Activated T-cell treated with anti-CD3 and anti-CD28 coated beads, Interleukin-2, amount 50 U/mL, for 72 hours (primary cell): ENCODE measurements at regions not wholly inside any gene's neighbourhood (a gene's known extent, or its start where the extent isn't known, plus 50 kb on each side); places are given as distances from the start of the nearest gene placed in this dataset.
A peak's percentile ranks its signal among the peaks of the same experiment; 100 is the strongest.

Experiments used
- ATAC-seq, 2 donors: fragments of 150-1000 bp; cut with Tn5 transposase; replicated peaks in 1 of 2; 2 replicates each; pipeline ENCODE4 v1.10.0; 2021; ENCODE audit warnings: moderate library complexity in 2 of 2, mild to moderate bottlenecking in 1 of 2
- DNase-seq, 2 donors: peaks; one replicate each; pipeline ENCODE4 v3.0.0; 2021 to 2022; ENCODE audit warnings: mixed read lengths in 1 of 2
- H3K27ac Mint-ChIP-seq: one replicate; pipeline ENCODE4 v1.8.0; 2022; ENCODE audit warnings: mild to moderate bottlenecking, moderate library complexity, mixed read lengths
- H3K27me3 Mint-ChIP-seq: one replicate; pipeline ENCODE4 v1.8.0; 2022; ENCODE audit warnings: low read depth, mixed read lengths
- H3K36me3 Mint-ChIP-seq, 2 donors: one replicate each; pipeline ENCODE4 v1.8.0; 2022; ENCODE audit warnings: mixed read lengths in 2 of 2, mild to moderate bottlenecking in 1 of 2; ENCODE audit not compliant: insufficient read depth in 2 of 2
- H3K4me1 Mint-ChIP-seq: one replicate; pipeline ENCODE4 v1.8.0; 2022; ENCODE audit warnings: low read depth, mixed read lengths
- H3K4me3 Mint-ChIP-seq, 2 donors: one replicate each; pipeline ENCODE4 v1.8.0; 2022; ENCODE audit warnings: mild to moderate bottlenecking in 2 of 2, mixed read lengths in 2 of 2, moderate library complexity in 2 of 2
- H3K9me3 Mint-ChIP-seq, 2 donors: one replicate each; pipeline ENCODE4 v1.8.0; 2022; ENCODE audit warnings: mixed read lengths in 2 of 2

DNA sequence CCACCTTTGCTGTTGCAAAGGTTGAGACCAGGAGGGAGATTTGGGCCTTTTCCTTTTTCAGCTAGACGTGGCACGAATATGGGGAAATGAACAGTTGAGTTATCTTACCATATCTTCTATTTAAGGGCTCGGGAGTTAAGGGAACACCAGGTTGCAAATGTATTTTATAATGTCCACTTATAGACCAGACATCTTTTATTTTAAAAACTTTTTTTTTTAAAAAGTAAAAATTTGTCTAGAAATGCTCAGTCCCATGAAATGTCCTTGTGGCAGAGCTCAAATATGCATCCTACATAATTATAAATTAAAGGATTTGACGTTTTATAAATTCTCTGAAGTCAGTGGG is 103.6 kb upstream of the VEPH1 start:
- DNase-seq: no peak
- Mint-ChIP-seq H3K27ac (no peak overlapping the region), H3K4me1 (peaks cover 24% of the 10 kb centered on the region), H3K27me3 (peaks cover 27% of the 10 kb centered on the region), H3K9me3 (no peaks in the 10 kb centered on the region), H3K36me3 (no peaks in the 10 kb centered on the region), H3K4me3 (no peak overlapping the region)
- ATAC-seq: no peak

DNA sequence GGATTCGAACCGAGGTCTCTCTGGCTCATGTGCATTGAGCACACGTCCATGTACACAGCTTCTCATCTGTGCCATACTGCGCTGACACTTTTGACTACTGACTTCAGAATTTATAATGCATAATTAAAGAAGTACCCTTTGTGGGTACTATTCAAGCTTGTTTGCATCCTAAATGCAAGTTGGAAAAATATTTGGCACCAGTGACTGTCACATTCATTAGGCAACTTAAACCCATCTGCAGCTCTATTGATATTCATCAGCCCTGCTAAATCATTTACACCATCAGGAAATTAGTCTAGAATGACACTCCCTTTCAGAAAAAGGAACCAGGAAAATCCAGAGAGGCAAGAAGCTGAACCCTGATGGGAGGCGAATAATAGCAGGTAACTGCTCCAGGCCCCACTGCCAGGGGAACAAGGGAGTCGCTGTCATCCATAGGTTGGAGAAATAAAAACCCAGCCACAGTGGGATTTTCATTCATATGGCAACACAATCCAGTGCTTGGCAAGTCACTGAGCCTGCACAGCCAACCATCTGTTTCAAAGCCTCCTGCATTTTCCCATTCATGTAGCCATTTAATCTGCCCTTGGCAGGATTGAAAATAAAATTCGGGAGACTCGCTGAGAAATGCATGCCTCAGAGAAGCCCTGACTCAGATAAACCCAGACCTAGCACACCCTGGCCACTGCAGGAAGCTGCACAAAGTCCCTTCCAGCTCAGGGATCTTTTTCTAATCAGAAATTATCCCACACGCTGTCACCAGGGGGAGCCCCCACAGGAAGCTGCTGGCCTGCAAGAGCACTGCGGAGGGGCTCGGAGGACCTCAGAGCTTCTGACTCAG is 103.0 kb upstream of the VEPH1 start:
- Mint-ChIP-seq H3K27ac (no peak overlapping the region), H3K36me3 (no peaks in the 10 kb centered on the region), H3K9me3 (no peaks in the 10 kb centered on the region), H3K27me3 (peaks cover 32% of the 10 kb centered on the region), H3K4me3 (no peak overlapping the region), H3K4me1 (peaks cover 18% of the 10 kb centered on the region)
- ATAC-seq: peak; percentile 90 to 91
- DNase-seq: peak; percentile 70 to 74

DNA sequence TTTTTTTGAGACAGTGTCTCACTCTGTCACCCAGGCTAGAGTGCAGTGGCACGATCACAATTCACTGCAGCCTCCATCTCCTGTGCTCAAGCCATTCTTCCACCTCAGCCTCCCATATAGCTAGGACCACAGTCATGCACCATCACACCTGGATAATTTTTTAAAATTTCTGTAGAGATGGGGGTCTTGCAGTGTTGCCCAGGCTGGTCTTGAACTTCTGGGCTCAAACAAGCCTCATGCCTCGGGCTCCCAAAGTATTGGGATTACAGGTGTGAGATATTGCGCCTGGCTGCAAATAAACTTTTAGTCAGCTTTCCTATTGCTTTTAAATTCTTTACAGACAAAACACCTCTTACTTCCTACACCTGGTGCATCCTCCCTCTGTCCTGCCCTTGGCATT is 102.1 kb upstream of the VEPH1 start:
- no peaks in the 10 kb centered on the region for H3K9me3 Mint-ChIP-seq
- DNase-seq: no peak
- H3K27ac Mint-ChIP-seq: no peak overlapping the region
- no peaks in the 10 kb centered on the region for H3K36me3 Mint-ChIP-seq
- H3K4me3 Mint-ChIP-seq: no peak overlapping the region
- peaks cover 15% of the 10 kb centered on the region for H3K4me1 Mint-ChIP-seq
- H3K27me3 Mint-ChIP-seq: peaks cover 33% of the 10 kb centered on the region
- no peak for ATAC-seq

DNA sequence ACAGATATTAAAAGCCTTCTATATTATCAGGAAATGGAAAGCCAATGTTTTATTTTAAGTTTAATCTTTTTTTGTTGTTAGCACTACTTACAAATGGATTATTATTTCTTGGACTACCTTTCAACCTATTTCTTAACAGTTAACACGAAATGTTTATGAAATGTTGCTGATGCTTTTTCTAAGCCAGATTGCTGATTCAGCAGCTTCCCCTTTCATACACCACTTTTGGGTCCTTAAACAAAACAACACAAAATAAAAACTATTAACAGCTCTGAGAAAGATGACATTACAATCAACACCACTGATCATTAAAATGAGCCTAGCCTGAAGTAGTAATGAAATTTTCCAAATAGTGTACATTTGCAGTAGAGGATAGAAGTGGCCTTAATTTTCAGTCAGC is 99.2 kb upstream of the VEPH1 start:
- Mint-ChIP-seq H3K4me3 (no peak overlapping the region), H3K27ac (no peak overlapping the region), H3K9me3 (no peaks in the 10 kb centered on the region), H3K36me3 (no peaks in the 10 kb centered on the region), H3K4me1 (peaks cover 6% of the 10 kb centered on the region), H3K27me3 (peaks cover 15% of the 10 kb centered on the region)
- no peak for DNase-seq
- ATAC-seq: no peak

DNA sequence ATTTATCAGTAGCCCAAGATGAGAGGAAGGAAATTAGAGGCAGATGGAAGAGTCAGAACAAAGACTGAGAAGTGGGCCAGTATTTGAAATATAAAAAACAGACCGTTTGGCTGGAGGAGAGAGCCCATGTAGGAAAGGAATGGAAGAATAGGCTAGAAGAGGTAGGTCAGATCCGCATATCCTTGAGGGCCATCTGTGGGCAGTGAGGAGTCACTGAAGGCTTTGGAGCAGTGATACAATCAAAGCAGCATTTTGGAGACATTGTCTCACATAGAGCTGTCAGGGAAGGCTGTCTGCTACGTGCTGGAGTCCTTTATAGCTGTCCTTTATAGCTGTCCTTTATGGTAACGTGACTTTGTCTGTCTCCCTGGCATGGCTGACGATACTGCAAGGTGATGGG is 92.0 kb upstream of the VEPH1 start:
- DNase-seq (no peak), ATAC-seq (no peak)
- no peak overlapping the region for H3K27ac Mint-ChIP-seq
- no peaks in the 10 kb centered on the region for H3K9me3 Mint-ChIP-seq
- no peaks in the 10 kb centered on the region for H3K36me3 Mint-ChIP-seq
- H3K27me3 Mint-ChIP-seq: peaks cover 10% of the 10 kb centered on the region
- H3K4me3 Mint-ChIP-seq: no peak overlapping the region
- H3K4me1 Mint-ChIP-seq: no peaks in the 10 kb centered on the region

DNA sequence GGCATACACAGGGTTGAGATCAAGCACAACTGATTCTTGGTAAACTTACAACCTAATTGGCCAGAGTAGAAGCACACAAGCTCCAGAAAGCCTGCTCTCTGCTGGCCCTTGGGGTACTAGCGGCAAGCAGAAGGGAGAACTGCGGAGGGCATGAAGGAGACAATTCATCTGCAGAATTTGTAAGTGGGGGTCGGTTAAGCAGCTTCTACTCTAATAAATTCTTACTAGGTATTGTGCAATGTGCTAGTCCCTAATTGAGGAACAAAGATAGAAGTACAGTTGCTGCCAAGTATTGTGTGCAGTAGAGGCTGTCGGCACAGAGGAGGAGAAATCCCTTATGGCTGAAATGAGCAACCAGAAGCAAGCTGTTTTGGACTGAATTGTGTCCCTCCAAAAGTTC is 91.2 kb upstream of the VEPH1 start:
- Mint-ChIP-seq H3K4me3 (no peak overlapping the region), H3K27me3 (peaks cover 12% of the 10 kb centered on the region), H3K27ac (no peak overlapping the region), H3K36me3 (no peaks in the 10 kb centered on the region), H3K9me3 (no peaks in the 10 kb centered on the region), H3K4me1 (no peaks in the 10 kb centered on the region)
- no peak for DNase-seq
- no peak for ATAC-seq

DNA sequence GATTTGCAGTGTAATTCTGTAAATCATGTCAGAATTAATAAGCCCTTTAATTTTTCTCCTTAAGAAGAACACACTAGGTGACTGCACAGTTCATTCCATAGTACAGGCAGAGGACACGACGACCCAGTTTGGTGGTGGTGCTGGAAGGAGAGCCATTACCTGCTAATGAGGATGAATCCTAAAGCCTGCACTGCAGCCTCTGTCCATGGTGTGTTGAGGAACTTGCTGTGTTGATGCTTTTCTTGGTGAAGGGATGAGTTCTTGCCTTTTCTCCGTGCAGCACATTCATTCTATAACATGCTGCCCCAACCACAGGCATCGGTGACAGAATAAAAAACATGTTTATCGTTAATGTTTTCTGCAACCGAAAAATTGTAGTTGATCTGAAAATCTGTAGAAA is 89.6 kb upstream of the VEPH1 start:
- H3K9me3 Mint-ChIP-seq: no peaks in the 10 kb centered on the region
- no peak overlapping the region for H3K27ac Mint-ChIP-seq
- H3K4me1 Mint-ChIP-seq: no peaks in the 10 kb centered on the region
- no peak for DNase-seq
- H3K27me3 Mint-ChIP-seq: peaks cover 15% of the 10 kb centered on the region
- no peaks in the 10 kb centered on the region for H3K36me3 Mint-ChIP-seq
- ATAC-seq: no peak
- H3K4me3 Mint-ChIP-seq: no peak overlapping the region

DNA sequence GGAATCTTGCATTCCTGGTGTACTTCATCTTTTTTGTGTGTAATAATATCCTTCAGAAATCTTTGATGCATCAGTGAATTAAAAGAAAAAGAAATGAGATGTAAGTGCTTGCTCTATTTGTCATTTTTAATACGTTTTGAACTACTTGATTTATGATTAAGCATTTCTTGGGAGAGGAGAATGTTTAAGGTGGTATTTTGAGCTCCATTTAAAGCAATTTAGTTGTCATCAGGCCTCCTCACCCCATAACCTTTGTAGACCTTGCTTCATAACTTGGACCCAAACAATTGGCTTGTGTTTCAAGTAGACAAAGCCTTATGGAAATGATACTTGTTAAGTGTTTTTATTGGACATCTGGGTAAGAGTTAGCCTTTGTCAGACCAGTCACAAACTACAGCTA is 87.1 kb upstream of the VEPH1 start:
- no peak for ATAC-seq
- no peak overlapping the region for H3K27ac Mint-ChIP-seq
- DNase-seq: no peak
- no peaks in the 10 kb centered on the region for H3K36me3 Mint-ChIP-seq
- H3K9me3 Mint-ChIP-seq: no peaks in the 10 kb centered on the region
- H3K4me3 Mint-ChIP-seq: no peak overlapping the region
- no peaks in the 10 kb centered on the region for H3K4me1 Mint-ChIP-seq
- peaks cover 9% of the 10 kb centered on the region for H3K27me3 Mint-ChIP-seq

DNA sequence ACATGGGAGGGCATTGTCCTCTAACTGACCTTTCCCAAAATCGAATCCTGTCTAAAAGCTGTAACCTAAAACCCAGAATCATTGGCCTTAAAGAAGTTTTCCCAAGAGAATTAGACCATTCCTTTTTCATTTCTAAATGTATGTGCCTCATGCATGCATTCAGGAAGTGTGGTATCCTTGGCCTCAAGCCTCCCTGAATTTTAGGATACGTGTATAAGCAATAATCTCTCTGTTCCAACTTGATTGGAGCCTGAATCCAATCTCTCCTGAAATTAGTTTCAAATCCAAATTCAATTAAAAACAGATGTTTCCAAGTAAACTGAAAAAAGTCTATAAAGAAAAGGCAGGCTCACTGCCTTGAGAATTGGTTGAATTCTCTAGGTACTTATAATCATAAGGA is 86.0 kb upstream of the VEPH1 start:
- no peaks in the 10 kb centered on the region for H3K36me3 Mint-ChIP-seq
- peaks cover 5% of the 10 kb centered on the region for H3K27me3 Mint-ChIP-seq

DNA sequence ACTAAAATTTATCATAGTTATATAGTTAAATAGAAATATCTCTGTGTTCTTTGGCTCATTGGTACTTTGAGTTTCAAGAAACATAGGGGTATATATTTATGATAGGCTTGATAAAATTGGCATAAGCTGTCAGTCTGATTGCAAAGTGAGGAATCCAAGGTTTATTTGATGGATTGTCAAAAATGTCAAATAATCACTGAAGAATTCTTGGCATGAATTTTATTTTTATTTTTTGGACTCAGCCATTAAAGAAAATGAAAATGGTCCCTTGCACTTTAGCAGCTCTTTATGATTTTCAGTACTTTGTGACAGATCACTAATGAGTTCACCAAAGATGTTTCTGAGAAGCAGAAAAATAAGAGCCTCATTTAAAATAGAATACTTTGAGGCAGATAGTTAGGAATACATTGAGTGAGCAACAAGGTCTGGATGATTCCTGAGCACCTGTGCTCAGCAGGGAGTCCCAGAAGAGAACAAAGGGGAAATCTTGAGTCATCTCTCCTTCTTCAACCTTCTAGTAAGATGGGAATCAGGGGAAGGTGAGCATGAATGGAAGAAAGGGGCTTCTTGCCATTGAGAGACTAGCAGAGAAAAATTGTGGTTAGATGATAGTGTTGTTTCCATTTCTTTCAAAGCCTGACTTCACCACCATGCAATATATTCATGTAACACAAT is 85.3 kb upstream of the VEPH1 start:
- DNase-seq (no peak), ATAC-seq (no peak)
- H3K27ac Mint-ChIP-seq: no peak overlapping the region
- H3K4me3 Mint-ChIP-seq: no peak overlapping the region
- H3K36me3 Mint-ChIP-seq: no peaks in the 10 kb centered on the region
- peaks cover 5% of the 10 kb centered on the region for H3K27me3 Mint-ChIP-seq
- H3K9me3 Mint-ChIP-seq: no peaks in the 10 kb centered on the region
- H3K4me1 Mint-ChIP-seq: no peaks in the 10 kb centered on the region

More for the DNA sequence above, 86.0 kb upstream of the VEPH1 start:
- DNase-seq: no peak
- Mint-ChIP-seq H3K4me3 (no peak overlapping the region), H3K9me3 (no peaks in the 10 kb centered on the region), H3K27ac (no peak overlapping the region), H3K4me1 (no peaks in the 10 kb centered on the region)
- no peak for ATAC-seq

DNA sequence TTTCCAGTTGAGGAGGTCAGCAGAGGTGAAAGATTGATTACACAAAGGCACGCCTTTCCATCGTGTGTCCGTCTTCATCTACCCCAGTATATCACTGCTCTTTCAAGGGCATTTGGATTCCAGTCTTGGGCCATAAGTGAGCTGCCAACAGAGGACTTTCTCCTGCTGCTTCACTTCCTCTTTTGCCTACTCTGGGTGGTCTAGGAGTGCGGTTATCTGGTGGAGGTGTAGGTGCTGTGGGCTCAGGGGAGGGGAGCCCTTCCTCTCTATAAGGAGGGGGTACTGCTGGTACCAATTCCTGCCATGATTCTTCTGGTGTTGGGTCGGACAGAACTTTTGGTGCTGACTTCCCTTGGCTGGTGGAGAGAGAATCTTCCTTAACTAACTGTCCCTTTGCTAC is 83.1 kb upstream of the VEPH1 start:
- Mint-ChIP-seq H3K27ac (no peak overlapping the region), H3K27me3 (peaks cover 5% of the 10 kb centered on the region), H3K4me1 (no peaks in the 10 kb centered on the region), H3K36me3 (no peaks in the 10 kb centered on the region), H3K4me3 (no peak overlapping the region), H3K9me3 (no peaks in the 10 kb centered on the region)
- DNase-seq (no peak), ATAC-seq (no peak)

DNA sequence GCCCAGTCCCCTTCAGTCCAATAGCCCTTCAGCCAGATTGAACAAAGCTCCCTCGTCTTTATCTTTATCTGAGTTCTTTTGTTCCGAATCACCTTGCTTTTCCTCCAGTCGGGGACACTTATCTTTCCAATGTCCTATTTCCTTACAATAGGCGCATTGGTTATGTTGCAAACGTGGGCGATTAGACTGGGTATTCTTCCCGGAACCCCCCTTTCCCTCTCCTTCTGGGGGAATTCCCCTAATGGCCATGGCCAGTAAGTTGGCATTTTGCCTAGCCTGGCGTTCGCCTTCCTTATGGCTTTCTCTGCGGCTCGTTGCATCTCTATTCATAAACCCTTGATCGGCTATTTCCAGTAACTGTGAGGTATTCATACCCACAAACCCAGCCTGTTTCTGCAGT is 82.2 kb upstream of the VEPH1 start:
- no peaks in the 10 kb centered on the region for H3K9me3 Mint-ChIP-seq
- H3K36me3 Mint-ChIP-seq: no peaks in the 10 kb centered on the region
- ATAC-seq (no peak), DNase-seq (no peak)
- peaks cover 5% of the 10 kb centered on the region for H3K27me3 Mint-ChIP-seq
- H3K27ac Mint-ChIP-seq: no peak overlapping the region
- no peaks in the 10 kb centered on the region for H3K4me1 Mint-ChIP-seq
- H3K4me3 Mint-ChIP-seq: no peak overlapping the region

DNA sequence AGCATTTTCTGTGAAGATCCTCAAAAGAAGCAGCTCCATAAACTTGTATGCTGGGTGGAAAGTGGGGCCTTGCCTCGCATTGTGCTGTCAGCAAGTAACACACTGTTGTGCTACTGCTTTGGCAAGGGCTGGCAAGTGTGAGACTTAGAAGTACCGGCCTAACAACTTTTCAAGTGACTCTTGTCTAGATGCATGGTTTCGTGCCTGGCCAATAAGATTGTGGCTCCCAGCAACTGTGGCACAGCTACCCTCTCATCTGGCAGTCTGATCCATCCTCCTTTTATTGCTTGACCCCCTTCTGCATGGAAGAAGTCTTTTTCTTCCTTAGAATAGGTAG is 79.4 kb upstream of the VEPH1 start:
- H3K27me3 Mint-ChIP-seq: no peaks in the 10 kb centered on the region
- no peaks in the 10 kb centered on the region for H3K4me1 Mint-ChIP-seq
- no peak for DNase-seq
- H3K9me3 Mint-ChIP-seq: no peaks in the 10 kb centered on the region
- no peak overlapping the region for H3K4me3 Mint-ChIP-seq
- no peak overlapping the region for H3K27ac Mint-ChIP-seq
- no peaks in the 10 kb centered on the region for H3K36me3 Mint-ChIP-seq
- no peak for ATAC-seq
